Glutamatergic neuron (in vitro differentiated cells): ENCODE measurements at regions not wholly inside any gene's neighbourhood (a gene's known extent, or its start where the extent isn't known, plus 50 kb on each side); places are given as distances from the start of the nearest gene placed in this dataset.

Source experiments
- DNase-seq: peaks from one replicate; pipeline ENCODE4 v3.0.0; 2022
- H3K27ac Mint-ChIP-seq: one replicate; pipeline ENCODE4 v1.8.0; 2020; ENCODE audit warnings: mild to moderate bottlenecking, mixed read lengths, inconsistent platforms; ENCODE audit not compliant: unreplicated experiment
- H3K27me3 Mint-ChIP-seq: one replicate; pipeline ENCODE4 v1.8.0; 2020; ENCODE audit warnings: mild to moderate bottlenecking, moderate library complexity, mixed read lengths, inconsistent platforms; ENCODE audit not compliant: unreplicated experiment
- H3K36me3 Mint-ChIP-seq: one replicate; pipeline ENCODE4 v1.8.0; 2020; ENCODE audit warnings: mild to moderate bottlenecking, mixed read lengths, inconsistent platforms; ENCODE audit not compliant: unreplicated experiment
- H3K4me1 Mint-ChIP-seq: one replicate; pipeline ENCODE4 v1.8.0; 2020; ENCODE audit warnings: mild to moderate bottlenecking, low read depth, mixed read lengths, inconsistent platforms; ENCODE audit not compliant: unreplicated experiment
- H3K4me3 Mint-ChIP-seq: one replicate; pipeline ENCODE4 v1.8.0; 2020; ENCODE audit warnings: mild to moderate bottlenecking, mixed read lengths, inconsistent platforms; ENCODE audit not compliant: unreplicated experiment
- H3K9me3 Mint-ChIP-seq: one replicate; pipeline ENCODE4 v1.8.0; 2020; ENCODE audit warnings: mild to moderate bottlenecking, moderate library complexity, mixed read lengths, inconsistent platforms; ENCODE audit not compliant: unreplicated experiment
- CTCF ChIP-seq: fragments of 200-600 bp; sonication (generic); IDR thresholded peaks from one replicate; pipeline ENCODE4 v1.5.0; 2021; ENCODE audit not compliant: partially characterized antibody, unreplicated experiment

GRCh38 chr2:41431756-41432155 lies 616.1 kb upstream of the PKDCC start:
- no peak for DNase-seq
- no peak overlapping the region for H3K4me3 Mint-ChIP-seq
- no peak overlapping the region for H3K27ac Mint-ChIP-seq
- no peaks in the 10 kb centered on the region for H3K9me3 Mint-ChIP-seq
- H3K36me3 Mint-ChIP-seq = no peaks in the 10 kb centered on the region
- TF ChIP-seq CTCF = no peak
- H3K27me3 Mint-ChIP-seq = no peaks in the 10 kb centered on the region
- no peaks in the 10 kb centered on the region for H3K4me1 Mint-ChIP-seq

GRCh38 chr2:41432459-41432858 lies 615.4 kb upstream of the PKDCC start:
- no peak overlapping the region for H3K27ac Mint-ChIP-seq
- no peaks in the 10 kb centered on the region for H3K9me3 Mint-ChIP-seq
- H3K36me3 Mint-ChIP-seq = no peaks in the 10 kb centered on the region
- no peak overlapping the region for H3K4me3 Mint-ChIP-seq
- no peak for DNase-seq
- no peaks in the 10 kb centered on the region for H3K27me3 Mint-ChIP-seq
- no peaks in the 10 kb centered on the region for H3K4me1 Mint-ChIP-seq
- no peak for TF ChIP-seq CTCF

DNA sequence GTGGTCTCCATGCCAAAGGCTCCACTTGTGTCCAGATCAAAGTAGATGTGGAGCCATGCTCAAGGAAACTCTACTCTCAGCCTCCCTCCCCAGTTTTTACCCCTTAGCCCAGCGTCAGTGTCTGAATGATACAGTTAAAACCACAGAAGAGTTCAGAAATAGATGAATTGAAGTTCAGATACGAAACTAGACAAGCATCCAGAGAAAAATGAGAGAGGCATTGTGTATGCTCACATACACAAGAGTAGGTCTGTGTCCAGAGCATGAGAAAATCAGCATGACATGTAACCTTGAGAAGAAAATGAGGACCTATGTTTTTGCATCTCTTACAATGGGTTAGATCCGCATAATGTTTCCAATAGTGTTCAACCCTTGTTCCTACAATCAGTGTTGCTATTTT lies 612.8 kb upstream of the PKDCC start:
- no peak for TF ChIP-seq CTCF
- Mint-ChIP-seq H3K9me3 (no peaks in the 10 kb centered on the region), H3K27ac (no peak overlapping the region), H3K27me3 (no peaks in the 10 kb centered on the region), H3K36me3 (no peaks in the 10 kb centered on the region), H3K4me1 (no peaks in the 10 kb centered on the region), H3K4me3 (no peak overlapping the region)
- DNase-seq = no peak

- H3K9me3 Mint-ChIP-seq = no peaks in the 10 kb centered on the region
- no peak for TF ChIP-seq CTCF
Measured at GRCh38 chr2:41441958-41442357, 605.9 kb upstream of the PKDCC start.

DNA sequence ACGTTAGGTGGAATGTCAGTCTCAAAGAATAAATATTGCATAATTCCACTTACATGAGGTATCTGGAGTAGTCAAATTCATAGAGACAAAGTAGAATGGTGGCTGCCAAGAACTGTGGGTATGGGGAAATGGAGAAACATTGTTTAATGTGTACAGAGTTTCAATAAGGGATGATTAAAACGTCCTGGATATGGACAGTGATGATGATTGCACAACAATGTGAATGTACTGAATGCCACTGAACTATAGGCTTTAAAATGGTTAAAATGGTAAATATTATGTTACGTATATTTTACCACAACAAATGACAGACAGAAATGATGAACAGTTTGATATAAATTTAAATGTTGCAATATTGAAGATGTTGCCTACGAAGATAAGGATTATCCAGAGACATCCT lies 602.0 kb upstream of the PKDCC start:
- H3K36me3 Mint-ChIP-seq = no peaks in the 10 kb centered on the region
- H3K9me3 Mint-ChIP-seq = no peaks in the 10 kb centered on the region
- H3K4me3 Mint-ChIP-seq = no peak overlapping the region
- H3K4me1 Mint-ChIP-seq = no peaks in the 10 kb centered on the region
- DNase-seq = no peak
- H3K27ac Mint-ChIP-seq = no peak overlapping the region
- H3K27me3 Mint-ChIP-seq = no peaks in the 10 kb centered on the region
- TF ChIP-seq CTCF = no peak

More at GRCh38 chr2:41441958-41442357, 605.9 kb upstream of the PKDCC start:
- no peak overlapping the region for H3K27ac Mint-ChIP-seq
- no peak overlapping the region for H3K4me3 Mint-ChIP-seq
- DNase-seq = no peak
- no peaks in the 10 kb centered on the region for H3K27me3 Mint-ChIP-seq
- H3K36me3 Mint-ChIP-seq = no peaks in the 10 kb centered on the region
- no peaks in the 10 kb centered on the region for H3K4me1 Mint-ChIP-seq
